Neuronal stem cell (in vitro differentiated cells): ENCODE measurements at regions not wholly inside any gene's neighbourhood (a gene's known extent, or its start where the extent isn't known, plus 50 kb on each side); places are given as distances from the start of the nearest gene placed in this dataset.

Experiments
- DNase-seq: peaks from one replicate; pipeline ENCODE4 v3.0.0-alpha.2; 2013; ENCODE audit warnings: low spot score
- H2AFZ ChIP-seq: one replicate; pipeline ENCODE4 v1.6.1; 2013; ENCODE audit warnings: mild to moderate bottlenecking, low read length, inconsistent platforms
- H2AK5ac ChIP-seq: 2 replicates; pipeline ENCODE4 v1.6.1; 2013; ENCODE audit warnings: low read depth, mild to moderate bottlenecking, inconsistent platforms, low read length, moderate library complexity, mixed read lengths
- H2BK120ac ChIP-seq: 2 replicates; pipeline ENCODE4 v1.6.1; 2013; ENCODE audit warnings: low read depth, mild to moderate bottlenecking, inconsistent platforms, low read length, moderate library complexity, mixed read lengths
- H2BK12ac ChIP-seq: one replicate; pipeline ENCODE4 v1.6.1; 2013; ENCODE audit warnings: low read length, inconsistent platforms
- H2BK15ac ChIP-seq: 2 replicates; pipeline ENCODE4 v1.6.1; 2013; ENCODE audit warnings: mild to moderate bottlenecking, low read length, inconsistent platforms, mixed read lengths
- H2BK5ac ChIP-seq: one replicate; pipeline ENCODE4 v1.6.1; 2013; ENCODE audit warnings: inconsistent platforms, mild to moderate bottlenecking, low read length, moderate library complexity
- H3K14ac ChIP-seq: one replicate; pipeline ENCODE4 v1.6.1; 2013; ENCODE audit warnings: low read length, inconsistent platforms
- H3K18ac ChIP-seq: 2 replicates; pipeline ENCODE4 v1.6.1; 2013; ENCODE audit warnings: low read length, inconsistent platforms
- H3K23ac ChIP-seq: 2 replicates; pipeline ENCODE4 v1.6.1; 2013; ENCODE audit warnings: low read depth, mild to moderate bottlenecking, mixed read lengths, low read length, inconsistent platforms; ENCODE audit not compliant: poor library complexity
- H3K27ac ChIP-seq: replicated peaks from 3 replicates; pipeline ENCODE4 v1.5.1; 2013; ENCODE audit warnings: low read length, inconsistent platforms
- H3K27me3 ChIP-seq, 3 experiments: 2 replicates each; pipeline ENCODE4 v1.6.1; 2013; ENCODE audit warnings: low read length in 3 of 3, mild to moderate bottlenecking in 2 of 3, inconsistent platforms in 1 of 3, low read depth in 1 of 3, mixed read lengths in 1 of 3, moderate library complexity in 1 of 3; ENCODE audit not compliant: control insufficient read depth in 3 of 3, insufficient read depth in 3 of 3
- H3K36me3 ChIP-seq, 2 donors: replicated peaks in 1 of 2; 2 replicates each; pipeline ENCODE4 v1.6.1; 2013; ENCODE audit warnings: low read length in 2 of 2; ENCODE audit not compliant: control insufficient read depth in 2 of 2, insufficient read depth in 2 of 2
- H3K4ac ChIP-seq: 2 replicates; pipeline ENCODE4 v1.6.1; 2013; ENCODE audit warnings: inconsistent platforms, mild to moderate bottlenecking, low read length, moderate library complexity
- H3K4me1 ChIP-seq, 2 donors: 1 replicate in 1 of 2; 2 replicates in 1 of 2; pipeline ENCODE4 v1.6.1; 2013; ENCODE audit warnings: low read length in 2 of 2, low read depth in 1 of 2; ENCODE audit not compliant: control insufficient read depth in 2 of 2, insufficient read depth in 1 of 2
- H3K4me2 ChIP-seq: one replicate; pipeline ENCODE4 v1.6.1; 2013; ENCODE audit warnings: mild to moderate bottlenecking, low read length, inconsistent platforms; ENCODE audit not compliant: insufficient read depth, poor library complexity, severe bottlenecking
- H3K4me3 ChIP-seq, 2 donors: 2 replicates each; pipeline ENCODE4 v1.5.1; 2013; ENCODE audit warnings: low read length in 2 of 2, mild to moderate bottlenecking in 2 of 2, inconsistent platforms in 1 of 2, moderate library complexity in 1 of 2
- H3K79me1 ChIP-seq: one replicate; pipeline ENCODE4 v1.6.1; 2013; ENCODE audit warnings: low read depth, mild to moderate bottlenecking, inconsistent platforms, low read length, moderate library complexity
- H3K9ac ChIP-seq: one replicate; pipeline ENCODE4 v1.6.1; 2013; ENCODE audit warnings: mild to moderate bottlenecking, low read depth, low read length, inconsistent platforms; ENCODE audit not compliant: poor library complexity
- H3K9me3 ChIP-seq, 2 donors: replicated peaks in 1 of 2; 2 replicates each; pipeline versions ENCODE3 to v1.6.1; 2013; ENCODE audit warnings: low read length in 2 of 2, mild to moderate bottlenecking in 2 of 2, inconsistent platforms in 1 of 2, low read depth in 1 of 2, mixed read lengths in 1 of 2, moderate library complexity in 1 of 2; ENCODE audit not compliant: control insufficient read depth in 2 of 2, insufficient read depth in 1 of 2
- H4K8ac ChIP-seq: one replicate; pipeline ENCODE4 v1.6.1; 2013; ENCODE audit warnings: low read depth, mild to moderate bottlenecking, inconsistent platforms, low read length, moderate library complexity
- H4K91ac ChIP-seq: one replicate; pipeline ENCODE4 v1.6.1; 2013; ENCODE audit warnings: low read length, low read depth, mild to moderate bottlenecking, inconsistent platforms; ENCODE audit not compliant: poor library complexity
- WGBS, 2 donors: extraction: QIAGEN DNeasy Blood & Tissue Kit; methylation state at CpG; one replicate each; pipeline ENCODE4 v1.1.7; 2013; ENCODE audit warnings: missing lambda C conversion rate in 2 of 2, mixed read lengths in 1 of 2; ENCODE audit not compliant: insufficient read length in 2 of 2, insufficient replicate concordance in 1 of 2; ENCODE audit errors: extremely low coverage in 2 of 2; 5-methylcytosine and 5-hydroxymethylcytosine counted together

DNA sequence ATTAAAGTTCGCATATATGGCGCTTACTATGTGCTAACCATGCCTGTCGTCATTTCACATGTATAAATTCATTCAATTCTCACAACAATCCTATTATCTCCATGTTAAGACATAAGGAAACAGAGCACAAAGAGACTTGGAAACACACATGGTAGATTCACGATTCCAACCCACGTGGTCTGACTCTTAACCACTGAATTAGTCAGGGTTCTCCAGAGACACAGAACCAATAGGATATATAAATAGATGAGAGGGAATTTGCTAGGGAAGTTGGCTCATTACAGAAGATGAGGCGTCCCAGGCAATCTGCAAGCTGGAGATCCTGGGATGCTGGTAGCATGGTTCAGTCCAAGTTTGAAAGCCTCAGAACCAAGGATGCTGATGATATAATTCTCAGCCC, 765.3 kb downstream of the TBL1XR1 start:
- Histone ChIP-seq H3K4me2 (no peak overlapping the region), H3K14ac (no peak overlapping the region), H3K18ac (no peak overlapping the region), H3K27ac (no peak overlapping the region), H3K23ac (no peak overlapping the region), H3K4ac (no peak overlapping the region), H4K91ac (no peak overlapping the region), H2AFZ (no peak overlapping the region), H2BK5ac (no peak overlapping the region), H3K27me3 (no peaks in the 10 kb centered on the region), H2BK120ac (no peak overlapping the region), H3K4me3 (no peak overlapping the region), H3K9me3 (no peaks in the 10 kb centered on the region), H3K9ac (no peak overlapping the region), H2BK15ac (no peak overlapping the region), H3K79me1 (no peaks in the 10 kb centered on the region), H4K8ac (no peak overlapping the region), H2AK5ac (no peak overlapping the region), H3K36me3 (no peaks in the 10 kb centered on the region), H2BK12ac (no peak overlapping the region), H3K4me1 (peaks cover 0 to 3% of the 10 kb centered on the region in 2 donors)
- no CpG with 5 or more reads among the region's 6 CpGs for WGBS, 2 donors
- no peak for DNase-seq

DNA sequence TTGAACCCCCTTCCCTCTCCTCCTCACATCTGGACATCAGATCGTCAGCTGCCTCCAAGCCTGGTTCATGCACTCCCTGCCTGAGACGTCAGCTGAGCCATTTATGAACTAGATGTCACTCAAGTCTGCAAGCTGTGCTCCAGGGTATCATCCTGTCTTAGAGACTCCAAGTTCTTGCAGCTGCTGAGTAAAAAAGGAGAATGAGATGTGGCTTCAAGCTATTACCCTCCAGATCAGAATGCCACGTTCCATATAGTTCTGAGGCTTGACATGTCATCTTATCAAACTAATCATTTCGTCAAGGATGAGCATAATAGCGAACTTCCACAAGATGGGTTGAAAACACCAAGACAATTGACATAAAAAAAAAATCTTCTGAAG, 766.3 kb downstream of the TBL1XR1 start:
- H3K27ac ChIP-seq = no peak overlapping the region
- no peak overlapping the region for H2BK5ac ChIP-seq
- DNase-seq = no peak
- no peak overlapping the region for H2BK15ac ChIP-seq
- peaks cover 0 to 3% of the 10 kb centered on the region in 2 donors for H3K4me1 ChIP-seq
- H2BK12ac ChIP-seq = no peak overlapping the region
- H3K79me1 ChIP-seq = no peaks in the 10 kb centered on the region
- H3K9me3 ChIP-seq = no peaks in the 10 kb centered on the region
- no peak overlapping the region for H3K14ac ChIP-seq
- H3K23ac ChIP-seq = no peak overlapping the region
- no peak overlapping the region for H3K4me2 ChIP-seq
- H2AFZ ChIP-seq = no peak overlapping the region
- WGBS, 2 donors = no CpG with 5 or more reads among the region's 5 CpGs
- H3K4me3 ChIP-seq = no peak overlapping the region
- no peak overlapping the region for H4K8ac ChIP-seq
- no peaks in the 10 kb centered on the region for H3K27me3 ChIP-seq
- H3K4ac ChIP-seq = no peak overlapping the region
- no peak overlapping the region for H3K9ac ChIP-seq
- no peak overlapping the region for H2BK120ac ChIP-seq
- no peak overlapping the region for H2AK5ac ChIP-seq
- no peak overlapping the region for H4K91ac ChIP-seq
- no peaks in the 10 kb centered on the region for H3K36me3 ChIP-seq
- no peak overlapping the region for H3K18ac ChIP-seq

DNA sequence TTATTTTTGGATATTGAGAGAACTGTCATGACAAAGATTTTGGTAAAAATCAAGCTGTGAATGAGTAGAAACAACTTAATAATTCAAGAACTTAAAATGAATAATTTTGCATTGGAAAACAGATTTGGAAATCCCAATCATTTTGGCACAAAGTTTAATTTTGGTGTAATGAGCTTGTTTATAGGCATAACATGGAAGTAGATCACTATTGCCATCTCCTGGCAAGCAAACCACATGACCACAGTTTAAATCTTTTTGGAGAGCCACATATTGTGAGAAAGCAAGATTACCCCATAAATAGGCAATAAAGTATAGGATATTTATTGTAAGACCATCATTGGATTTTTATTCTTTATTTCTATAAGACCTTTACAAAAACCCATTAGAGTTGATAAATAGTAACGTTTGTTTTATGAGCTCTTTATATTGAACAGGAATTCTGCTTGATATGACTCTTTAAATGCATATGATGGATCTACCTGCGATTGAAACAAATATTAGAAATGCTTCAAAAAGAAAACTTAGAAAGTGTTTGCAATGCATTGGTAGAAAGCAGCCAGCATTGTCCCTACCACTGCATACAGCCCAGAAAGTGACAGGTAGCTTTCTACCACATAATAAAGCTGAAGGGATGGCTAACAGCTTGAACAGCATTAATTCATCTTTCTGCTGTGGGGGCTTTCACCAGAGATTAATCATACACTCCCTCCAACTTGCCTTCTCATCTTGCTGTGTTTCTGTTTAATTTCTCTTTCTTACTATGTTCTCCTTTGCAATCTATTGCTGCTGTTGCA, 766.8 kb downstream of the TBL1XR1 start:
- H3K27ac ChIP-seq = no peak overlapping the region
- no peak overlapping the region for H3K23ac ChIP-seq
- no peak overlapping the region for H3K4me3 ChIP-seq
- no peaks in the 10 kb centered on the region for H3K27me3 ChIP-seq
- H3K14ac ChIP-seq = no peak overlapping the region
- no peak overlapping the region for H2BK5ac ChIP-seq
- DNase-seq = peak; percentile 14
- peaks cover 0 to 3% of the 10 kb centered on the region in 2 donors for H3K4me1 ChIP-seq
- H3K79me1 ChIP-seq = no peaks in the 10 kb centered on the region
- no peak overlapping the region for H2BK120ac ChIP-seq
- no peak overlapping the region for H3K9ac ChIP-seq
- no peaks in the 10 kb centered on the region for H3K36me3 ChIP-seq
- no peak overlapping the region for H4K8ac ChIP-seq
- no peak overlapping the region for H4K91ac ChIP-seq
- no peaks in the 10 kb centered on the region for H3K9me3 ChIP-seq
- no peak overlapping the region for H2AK5ac ChIP-seq
- no peak overlapping the region for H3K18ac ChIP-seq
- no peak overlapping the region for H2AFZ ChIP-seq
- H3K4ac ChIP-seq = no peak overlapping the region
- H3K4me2 ChIP-seq = no peak overlapping the region
- no CpG with 5 or more reads among the region's 2 CpGs for WGBS, 2 donors
- H2BK12ac ChIP-seq = no peak overlapping the region
- no peak overlapping the region for H2BK15ac ChIP-seq

DNA sequence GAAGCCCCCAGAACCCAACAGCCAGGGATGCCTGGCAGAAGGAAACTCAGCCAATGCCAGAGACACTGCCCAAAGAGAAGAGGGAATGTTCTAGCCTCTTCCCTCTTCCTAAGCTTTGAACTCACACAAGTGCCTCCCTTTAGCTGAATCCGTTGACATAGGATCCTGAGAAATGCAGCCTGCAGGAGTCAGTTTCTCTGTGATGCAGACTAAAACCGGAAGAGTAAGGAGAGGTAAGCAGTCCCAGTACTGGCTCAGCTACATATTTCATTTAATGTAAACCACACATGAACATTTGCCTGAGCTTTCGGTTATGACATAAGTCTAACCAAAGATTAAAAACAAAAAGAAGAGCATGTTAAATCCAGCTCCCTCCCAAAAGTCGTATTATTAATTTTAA, 768.7 kb downstream of the TBL1XR1 start:
- H2BK5ac ChIP-seq = no peak overlapping the region
- no peak overlapping the region for H3K4me2 ChIP-seq

More for the DNA sequence above, 768.7 kb downstream of the TBL1XR1 start:
- Histone ChIP-seq H2BK120ac (no peak overlapping the region), H3K4me1 (peaks cover 0 to 3% of the 10 kb centered on the region in 2 donors), H2AK5ac (no peak overlapping the region), H3K4ac (no peak overlapping the region), H3K9me3 (no peaks in the 10 kb centered on the region), H3K27me3 (no peaks in the 10 kb centered on the region), H2AFZ (peak overlapping the region; percentile 60), H3K23ac (no peak overlapping the region), H4K8ac (no peak overlapping the region), H4K91ac (no peak overlapping the region), H3K14ac (no peak overlapping the region), H3K36me3 (no peaks in the 10 kb centered on the region), H3K79me1 (no peaks in the 10 kb centered on the region), H3K27ac (no peak overlapping the region), H2BK12ac (no peak overlapping the region), H2BK15ac (no peak overlapping the region), H3K4me3 (no peak overlapping the region), H3K18ac (no peak overlapping the region), H3K9ac (no peak overlapping the region)
- WGBS, 2 donors = no CpG with 5 or more reads among the region's 4 CpGs
- DNase-seq = no peak
